ENCODE measurements at regions not wholly inside any gene's neighbourhood (a gene's known extent, or its start where the extent isn't known, plus 50 kb on each side); places are given as distances from the start of the nearest gene placed in this dataset.

GRCh38 chr6:106849120-106849519 is 125.4 kb downstream of the CD24 start:
- TF ChIP-seq CTCF (IDR thresholded peaks at IDR 0.05) (no peak), POLR2A (IDR thresholded peaks at IDR 0.05) (no peak)
